KMS-11 (cell line): ENCODE measurements at regions not wholly inside any gene's neighbourhood (a gene's known extent, or its start where the extent isn't known, plus 50 kb on each side); places are given as distances from the start of the nearest gene placed in this dataset.

Experiments used
- H2AFZ ChIP-seq: fragments of 200-600 bp; sonication (generic); 2 replicates; pipeline ENCODE4 v1.6.1; 2016; ENCODE audit warnings: antibody characterized with exemption, mixed run types, low read depth
- H3K27ac ChIP-seq: fragments of 200-600 bp; sonication (generic); 2 replicates; pipeline ENCODE4 v1.6.1; 2016; ENCODE audit warnings: mild to moderate bottlenecking, mixed run types
- H3K27me3 ChIP-seq: fragments of 200-600 bp; sonication (generic); 2 replicates; pipeline ENCODE4 v1.6.1; 2017; ENCODE audit warnings: mild to moderate bottlenecking, low read depth, mixed run types, moderate library complexity; ENCODE audit not compliant: insufficient read depth
- H3K36me3 ChIP-seq: fragments of 200-600 bp; sonication (generic); 2 replicates; pipeline ENCODE4 v1.6.1; 2017; ENCODE audit warnings: mild to moderate bottlenecking, mixed run types; ENCODE audit not compliant: insufficient read depth
- H3K4me1 ChIP-seq: fragments of 200-600 bp; sonication (generic); 2 replicates; pipeline ENCODE4 v1.6.1; 2016; ENCODE audit warnings: mild to moderate bottlenecking, low read depth, mixed run types; ENCODE audit not compliant: poor library complexity, severe bottlenecking
- H3K4me2 ChIP-seq: fragments of 200-600 bp; sonication (generic); 2 replicates; pipeline ENCODE4 v1.7.0; 2016; ENCODE audit warnings: mild to moderate bottlenecking, mixed run types
- H3K4me3 ChIP-seq: fragments of 200-600 bp; sonication (generic); IDR thresholded peaks from 2 replicates; pipeline ENCODE4 v1.6.1; 2017; ENCODE audit warnings: low read depth, low read length, mixed read lengths; ENCODE audit not compliant: insufficient read depth
- H3K79me2 ChIP-seq: fragments of 200-600 bp; sonication (generic); 2 replicates; pipeline ENCODE4 v1.6.1; 2016; ENCODE audit warnings: low read depth, mixed run types; ENCODE audit not compliant: insufficient read depth
- H3K9ac ChIP-seq: fragments of 200-600 bp; sonication (generic); 2 replicates; pipeline ENCODE4 v1.6.1; 2016; ENCODE audit warnings: mild to moderate bottlenecking, mixed run types
- H4K20me1 ChIP-seq: fragments of 200-600 bp; sonication (generic); 2 replicates; pipeline ENCODE4 v1.6.1; 2016; ENCODE audit warnings: mild to moderate bottlenecking, mixed run types; ENCODE audit not compliant: insufficient read depth
- TF ChIP-seq, protein P1 (sequence below): fragments of 200-600 bp; sonication (generic); conservative IDR thresholded peaks from 2 replicates; pipeline ENCODE4 v1.6.1; 2017; ENCODE audit warnings: low read depth, mild to moderate bottlenecking, antibody characterized with exemption, low read length, moderate library complexity, mixed read lengths

DNA sequence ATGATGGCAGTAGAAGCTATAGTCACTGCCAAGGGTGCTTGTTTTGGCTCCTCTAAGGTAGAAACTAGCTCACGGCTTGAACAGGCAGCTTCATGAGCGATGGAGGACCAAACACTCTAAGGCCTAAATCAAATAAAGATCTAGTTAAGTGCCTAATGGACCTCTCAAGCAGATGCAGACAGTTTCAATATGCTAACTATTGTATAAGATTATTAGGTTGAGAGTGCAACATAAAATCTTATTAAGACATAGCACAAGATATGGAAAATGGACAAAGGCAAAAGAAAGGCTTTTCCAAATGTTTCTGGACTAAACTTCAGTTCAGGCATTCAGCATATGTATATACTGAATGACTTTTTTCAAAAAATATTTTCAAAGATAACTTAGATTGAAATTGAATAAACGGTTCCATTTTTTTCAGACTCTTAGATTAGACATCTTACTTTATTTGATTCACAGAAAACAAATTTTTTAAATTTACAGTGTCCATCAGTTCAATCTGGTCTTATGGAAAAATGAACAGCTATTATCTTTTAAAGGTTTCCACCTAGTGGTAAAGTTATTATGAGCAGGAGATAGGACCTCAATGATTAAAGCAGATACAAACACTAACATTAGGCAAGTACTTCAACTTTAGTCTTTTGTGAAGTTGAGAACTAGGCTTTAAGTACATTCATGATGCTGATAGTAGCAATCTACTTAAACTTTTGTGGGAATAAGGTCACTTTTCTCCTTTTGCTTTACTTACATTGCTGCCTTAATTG is 1167.7 kb downstream of the MAT2B start:
- no peak overlapping the region for H3K4me3 ChIP-seq
- H3K79me2 ChIP-seq, result no peaks in the 10 kb centered on the region
- H3K36me3 ChIP-seq, result no peaks in the 10 kb centered on the region
- H4K20me1 ChIP-seq, result no peaks in the 10 kb centered on the region
- H3K27ac ChIP-seq, result no peak overlapping the region
- H2AFZ ChIP-seq, result no peak overlapping the region
- H3K27me3 ChIP-seq, result no peaks in the 10 kb centered on the region
- H3K9ac ChIP-seq, result no peak overlapping the region
- H3K4me2 ChIP-seq, result no peak overlapping the region
- H3K4me1 ChIP-seq, result no peaks in the 10 kb centered on the region
- TF ChIP-seq, protein P1, sequence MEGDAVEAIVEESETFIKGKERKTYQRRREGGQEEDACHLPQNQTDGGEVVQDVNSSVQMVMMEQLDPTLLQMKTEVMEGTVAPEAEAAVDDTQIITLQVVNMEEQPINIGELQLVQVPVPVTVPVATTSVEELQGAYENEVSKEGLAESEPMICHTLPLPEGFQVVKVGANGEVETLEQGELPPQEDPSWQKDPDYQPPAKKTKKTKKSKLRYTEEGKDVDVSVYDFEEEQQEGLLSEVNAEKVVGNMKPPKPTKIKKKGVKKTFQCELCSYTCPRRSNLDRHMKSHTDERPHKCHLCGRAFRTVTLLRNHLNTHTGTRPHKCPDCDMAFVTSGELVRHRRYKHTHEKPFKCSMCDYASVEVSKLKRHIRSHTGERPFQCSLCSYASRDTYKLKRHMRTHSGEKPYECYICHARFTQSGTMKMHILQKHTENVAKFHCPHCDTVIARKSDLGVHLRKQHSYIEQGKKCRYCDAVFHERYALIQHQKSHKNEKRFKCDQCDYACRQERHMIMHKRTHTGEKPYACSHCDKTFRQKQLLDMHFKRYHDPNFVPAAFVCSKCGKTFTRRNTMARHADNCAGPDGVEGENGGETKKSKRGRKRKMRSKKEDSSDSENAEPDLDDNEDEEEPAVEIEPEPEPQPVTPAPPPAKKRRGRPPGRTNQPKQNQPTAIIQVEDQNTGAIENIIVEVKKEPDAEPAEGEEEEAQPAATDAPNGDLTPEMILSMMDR, result no peak; the same call in 1 of the 2 replicates

DNA sequence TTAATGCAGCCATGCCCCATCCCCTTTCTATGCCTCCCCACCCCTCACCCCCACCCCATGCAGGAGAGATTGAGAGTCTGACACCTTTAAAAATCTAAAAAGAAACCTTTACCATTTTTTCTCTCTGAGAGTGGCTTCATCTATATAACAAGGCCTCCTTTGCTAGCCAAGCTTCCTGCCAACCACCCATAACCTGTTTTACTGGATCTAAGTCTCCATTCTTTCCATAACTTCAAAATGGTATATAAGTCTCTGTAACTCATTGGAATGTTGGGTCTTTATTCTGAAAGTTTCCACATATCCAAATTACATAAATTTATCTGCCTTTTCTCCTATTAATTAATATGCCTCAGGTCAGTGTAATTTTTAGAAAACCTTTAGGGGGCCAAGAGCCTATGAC is 1174.0 kb downstream of the MAT2B start:
- Histone ChIP-seq H3K79me2 (no peaks in the 10 kb centered on the region), H2AFZ (no peak overlapping the region), H3K36me3 (no peaks in the 10 kb centered on the region), H3K4me2 (no peak overlapping the region), H3K4me3 (no peak overlapping the region), H3K27me3 (no peaks in the 10 kb centered on the region), H3K9ac (no peak overlapping the region), H4K20me1 (no peaks in the 10 kb centered on the region), H3K4me1 (no peaks in the 10 kb centered on the region), H3K27ac (no peak overlapping the region)
- TF ChIP-seq, protein P1, result no peak

DNA sequence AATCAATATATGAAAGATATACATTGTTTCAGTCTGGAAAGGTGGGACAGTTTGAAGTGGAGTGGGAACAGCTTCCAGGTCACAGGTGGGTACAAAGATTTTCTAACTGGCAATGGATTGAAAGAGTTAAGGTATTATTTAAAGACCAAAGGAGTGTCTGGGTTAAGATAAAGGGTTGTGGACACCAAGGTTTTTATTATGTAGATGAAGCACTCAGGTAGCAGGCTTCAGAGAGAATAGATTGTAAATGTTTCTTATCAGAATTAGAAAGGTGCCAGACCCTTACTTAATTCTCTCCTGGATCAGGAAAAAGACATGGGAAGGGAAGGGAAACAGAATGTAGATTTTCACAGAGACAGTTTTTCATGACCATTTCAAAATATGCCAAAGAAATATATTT is 1174.8 kb downstream of the MAT2B start:
- H3K79me2 ChIP-seq, result no peaks in the 10 kb centered on the region
- TF ChIP-seq, protein P1, result no peak
- no peak overlapping the region for H3K4me2 ChIP-seq
- no peak overlapping the region for H2AFZ ChIP-seq
- H3K4me3 ChIP-seq, result no peak overlapping the region
- no peaks in the 10 kb centered on the region for H3K4me1 ChIP-seq
- no peaks in the 10 kb centered on the region for H3K36me3 ChIP-seq
- H3K9ac ChIP-seq, result no peak overlapping the region
- no peaks in the 10 kb centered on the region for H3K27me3 ChIP-seq
- no peaks in the 10 kb centered on the region for H4K20me1 ChIP-seq
- H3K27ac ChIP-seq, result no peak overlapping the region

DNA sequence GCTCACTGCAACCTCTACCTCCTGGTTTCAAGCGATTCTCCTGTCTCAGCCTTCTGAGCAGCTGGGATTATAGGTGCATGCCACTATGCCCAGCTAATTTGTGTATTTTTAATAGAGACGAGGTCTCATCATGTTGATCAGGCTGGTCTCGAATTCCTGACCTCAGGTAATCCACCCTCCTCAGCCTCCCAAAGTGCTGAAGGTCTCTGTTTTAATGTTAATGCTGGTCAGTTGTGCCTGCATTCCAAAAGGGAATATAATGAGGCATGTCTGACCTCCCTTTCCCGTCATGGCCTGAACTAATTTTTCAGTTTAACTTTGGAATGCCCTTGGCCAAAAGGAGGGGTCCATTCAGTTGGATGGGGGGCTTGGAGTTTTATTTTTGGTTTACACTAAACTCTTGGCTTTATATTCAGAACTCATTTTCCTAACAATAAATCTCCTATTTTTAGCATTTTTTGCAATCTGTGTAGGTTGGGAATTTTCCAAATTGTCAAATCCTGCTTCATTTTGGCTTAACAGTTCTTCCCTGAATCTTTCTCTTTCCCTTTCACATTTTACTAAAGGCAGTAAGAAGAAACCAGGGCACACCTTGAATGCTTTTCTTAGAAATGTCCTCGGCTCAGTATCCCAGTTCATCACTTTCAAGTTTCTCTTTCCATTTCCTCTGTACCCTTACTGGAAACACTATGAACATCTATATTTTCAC is 1175.5 kb downstream of the MAT2B start:
- Histone ChIP-seq H3K9ac (no peak overlapping the region), H3K4me3 (no peak overlapping the region), H4K20me1 (no peaks in the 10 kb centered on the region), H3K4me1 (no peaks in the 10 kb centered on the region), H2AFZ (no peak overlapping the region), H3K4me2 (no peak overlapping the region), H3K27me3 (no peaks in the 10 kb centered on the region), H3K36me3 (no peaks in the 10 kb centered on the region), H3K27ac (no peak overlapping the region), H3K79me2 (no peaks in the 10 kb centered on the region)
- TF ChIP-seq, protein P1, result no peak
